CD14-positive monocyte (primary cell): ENCODE measurements at regions not wholly inside any gene's neighbourhood (a gene's known extent, or its start where the extent isn't known, plus 50 kb on each side); places are given as distances from the start of the nearest gene placed in this dataset.
"Not testable (repeated sequence)": the region's sequence is repeated elsewhere in the genome, so short reads cannot be mapped to it uniquely, and the experiment has no call there.

Source experiments
- DNase-seq, 3 donors: peaks; one replicate each; pipeline ENCODE4 v3.0.0-alpha.2; 2011 to 2022
- H2AFZ ChIP-seq: 2 replicates; pipeline ENCODE4 v1.6.0; 2012; ENCODE audit warnings: mild to moderate bottlenecking, low read depth, low read length, inconsistent platforms; ENCODE audit not compliant: insufficient read depth, poor library complexity, severe bottlenecking
- H3K27ac ChIP-seq, 2 donors: 1 replicate in 1 of 2; 2 replicates in 1 of 2; pipeline ENCODE4 v1.5.1; 2012 to 2013; ENCODE audit warnings: low read length in 2 of 2, control low read depth in 1 of 2, inconsistent platforms in 1 of 2, low read depth in 1 of 2, mild to moderate bottlenecking in 1 of 2
- H3K27me3 ChIP-seq, 2 donors: one replicate each; pipeline versions ENCODE4 v1.6.0 to v1.6.1; 2011 to 2013; ENCODE audit warnings: low read length in 2 of 2; ENCODE audit not compliant: control insufficient read depth in 2 of 2, insufficient read depth in 2 of 2
- H3K36me3 ChIP-seq, 2 donors: replicated peaks in 1 of 2; 1 replicate in 1 of 2; 2 replicates in 1 of 2; pipeline versions ENCODE4 v1.5.1 to v1.6.1; 2012 to 2013; ENCODE audit warnings: low read length in 2 of 2, control low read depth in 1 of 2, inconsistent platforms in 1 of 2, mild to moderate bottlenecking in 1 of 2; ENCODE audit not compliant: insufficient read depth in 2 of 2, control insufficient read depth in 1 of 2
- H3K4me1 ChIP-seq, 2 donors: 1 replicate in 1 of 2; 2 replicates in 1 of 2; pipeline versions ENCODE4 v1.5.1 to v1.6.1; 2012 to 2013; ENCODE audit warnings: low read length in 2 of 2, control low read depth in 1 of 2, inconsistent platforms in 1 of 2, mild to moderate bottlenecking in 1 of 2, moderate library complexity in 1 of 2; ENCODE audit not compliant: insufficient read depth in 2 of 2, control insufficient read depth in 1 of 2
- H3K4me2 ChIP-seq: replicated peaks from 2 replicates; pipeline ENCODE3; 2012; ENCODE audit warnings: low read length, moderate library complexity, mild to moderate bottlenecking; ENCODE audit not compliant: poor library complexity, severe bottlenecking; ENCODE audit errors: extremely low read depth
- H3K4me3 ChIP-seq, 3 experiments: fragments of 200-600 bp in 1 of 3; sonication (generic) in 1 of 3; replicated peaks in 1 of 3; 1 replicate in 2 of 3; 2 replicates in 1 of 3; pipeline ENCODE4 v1.5.1; 2011 to 2013; ENCODE audit warnings: low read length in 3 of 3, mild to moderate bottlenecking in 3 of 3, control low read depth in 2 of 3, low read depth in 2 of 3, inconsistent platforms in 1 of 3, moderate library complexity in 1 of 3
- H3K79me2 ChIP-seq: 2 replicates; pipeline ENCODE4 v1.6.0; 2012; ENCODE audit warnings: mild to moderate bottlenecking, control low read depth, inconsistent platforms, low read length, moderate library complexity; ENCODE audit not compliant: insufficient read depth
- H3K9ac ChIP-seq: 2 replicates; pipeline ENCODE4 v1.6.0; 2017; ENCODE audit warnings: low read length, mild to moderate bottlenecking; ENCODE audit not compliant: insufficient read depth, poor library complexity, severe bottlenecking
- H3K9me3 ChIP-seq, 2 donors: replicated peaks in 1 of 2; 1 replicate in 1 of 2; 2 replicates in 1 of 2; pipeline versions ENCODE4 v1.5.1 to v1.6.1; 2012 to 2013; ENCODE audit warnings: low read length in 2 of 2, control low read depth in 1 of 2; ENCODE audit not compliant: control insufficient read depth in 1 of 2, insufficient read depth in 1 of 2
- H4K20me1 ChIP-seq: 2 replicates; pipeline ENCODE4 v1.6.0; 2012; ENCODE audit warnings: mild to moderate bottlenecking, low read length, control low read depth, moderate library complexity; ENCODE audit not compliant: insufficient read depth
- H3K27ac Mint-ChIP-seq, 7 donors: one replicate each; pipeline ENCODE4 v1.8.0; 2020; ENCODE audit warnings: mild to moderate bottlenecking in 7 of 7, mixed read lengths in 7 of 7, moderate library complexity in 6 of 7, inconsistent platforms in 2 of 7
- H3K27me3 Mint-ChIP-seq, 3 donors: one replicate each; pipeline ENCODE4 v1.8.0; 2021 to 2022; ENCODE audit warnings: low read depth in 3 of 3, mild to moderate bottlenecking in 3 of 3, mixed read lengths in 3 of 3, moderate library complexity in 3 of 3, inconsistent platforms in 1 of 3
- H3K36me3 Mint-ChIP-seq, 2 donors: one replicate each; pipeline ENCODE4 v1.8.0; 2020; ENCODE audit warnings: mixed read lengths in 2 of 2, inconsistent platforms in 1 of 2, mild to moderate bottlenecking in 1 of 2
- H3K4me1 Mint-ChIP-seq: one replicate; pipeline ENCODE4 v1.8.0; 2020; ENCODE audit warnings: mild to moderate bottlenecking, mixed read lengths
- H3K4me3 Mint-ChIP-seq, 2 donors: one replicate each; pipeline ENCODE4 v1.8.0; 2020; ENCODE audit warnings: mild to moderate bottlenecking in 2 of 2, mixed read lengths in 2 of 2, moderate library complexity in 1 of 2
- H3K9me3 Mint-ChIP-seq, 7 donors: one replicate each; pipeline ENCODE4 v1.8.0; 2020 to 2022; ENCODE audit warnings: mixed read lengths in 7 of 7, mild to moderate bottlenecking in 6 of 7, moderate library complexity in 6 of 7, inconsistent platforms in 2 of 7
- WGBS: methylation state at CpG from one replicate; pipeline ENCODE4 v1.1.5; 2013; ENCODE audit warnings: missing lambda C conversion rate; ENCODE audit not compliant: insufficient coverage; 5-methylcytosine and 5-hydroxymethylcytosine counted together
- intact Hi-C, 2 donors: fragments of 100-400 bp; cut with micrococcal nuclease; formaldehyde crosslinking; loops; one replicate each; pipeline versions ENCODE4 v1.15.0 to v1.15.1; 2023

GRCh38 chr16:21487956-21488355, 111.4 kb upstream of the METTL9 start:
- H3K36me3 ChIP-seq, H3K79me2 ChIP-seq, H3K4me3 ChIP-seq, H4K20me1 ChIP-seq, H3K4me1 Mint-ChIP-seq, H3K4me2 ChIP-seq, DNase-seq, intact Hi-C loops, H3K27me3 ChIP-seq, H3K36me3 Mint-ChIP-seq, H3K27ac Mint-ChIP-seq, H3K9me3 Mint-ChIP-seq, H2AFZ ChIP-seq, H3K4me3 Mint-ChIP-seq, H3K27me3 Mint-ChIP-seq, H3K27ac ChIP-seq, H3K9ac ChIP-seq, H3K9me3 ChIP-seq: not testable (repeated sequence)
- peaks cover 3 to 15% of the 10 kb centered on the region in 2 donors for H3K4me1 ChIP-seq
- no CpG with 5 or more reads among the region's 4 CpGs for WGBS

GRCh38 chr16:21499046-21499445, 100.3 kb upstream of the METTL9 start:
- H3K9ac ChIP-seq, H3K27me3 ChIP-seq, H3K36me3 Mint-ChIP-seq, H3K27ac ChIP-seq, H3K4me1 ChIP-seq, H3K4me3 ChIP-seq, H3K36me3 ChIP-seq, H3K27me3 Mint-ChIP-seq, H3K4me1 Mint-ChIP-seq, DNase-seq, H3K4me3 Mint-ChIP-seq, intact Hi-C loops, H3K27ac Mint-ChIP-seq, H3K9me3 Mint-ChIP-seq, H2AFZ ChIP-seq, H3K9me3 ChIP-seq, H3K4me2 ChIP-seq: not testable (repeated sequence)
- Histone ChIP-seq H3K79me2 (peaks cover 30% of the 10 kb centered on the region), H4K20me1 (peaks cover 10% of the 10 kb centered on the region)
- WGBS: no CpG with 5 or more reads among the region's 9 CpGs

GRCh38 chr16:21501223-21501868, 98.0 kb upstream of the METTL9 start:
- Mint-ChIP-seq H3K4me3 (peak overlapping the region; percentile 85 to 89), H3K27ac (peak overlapping the region; percentile 91 to 96 (median 95))
- H3K9me3 Mint-ChIP-seq, H3K4me1 Mint-ChIP-seq, H3K36me3 ChIP-seq, H3K27me3 Mint-ChIP-seq, intact Hi-C loops, H3K36me3 Mint-ChIP-seq, H3K9me3 ChIP-seq, H3K4me1 ChIP-seq, H3K27me3 ChIP-seq: not testable (repeated sequence)
- Histone ChIP-seq H3K79me2 (peaks cover 48% of the 10 kb centered on the region), H3K4me3 (peak overlapping the region; percentile 79 to 91 (median 83)), H3K4me2 (peak overlapping the region; percentile 57), H3K9ac (peak overlapping the region; percentile 98), H4K20me1 (peaks cover 23% of the 10 kb centered on the region), H3K27ac (peak overlapping the region; percentile 94 to 99), H2AFZ (peak overlapping the region; percentile 56)
- peak in 2 of 3 donors; percentile 8 to 47 for DNase-seq
- WGBS: 0% methylated on average over 22 of the region's 51 CpGs
